Caki2 (cell line): ENCODE measurements at regions not wholly inside any gene's neighbourhood (a gene's known extent, or its start where the extent isn't known, plus 50 kb on each side); places are given as distances from the start of the nearest gene placed in this dataset.

Experiments used
- DNase-seq: peaks from one replicate; pipeline ENCODE4 v3.0.0-alpha.2; 2015; ENCODE audit warnings: low read depth
- in situ Hi-C: cut with HindIII; loops from 2 replicates; pipeline ENCODE4 v1.10.0; 2016; ENCODE audit warnings: low sequenced_read_pairs, low pct_unique_long_range_greater_than_20kb, mixed read lengths

- no peak for DNase-seq
- in situ Hi-C loops, result no loop called here
Measured at GRCh38 chr5:141780240-141780951, 97.8 kb downstream of the PCDH1 start.

DNA sequence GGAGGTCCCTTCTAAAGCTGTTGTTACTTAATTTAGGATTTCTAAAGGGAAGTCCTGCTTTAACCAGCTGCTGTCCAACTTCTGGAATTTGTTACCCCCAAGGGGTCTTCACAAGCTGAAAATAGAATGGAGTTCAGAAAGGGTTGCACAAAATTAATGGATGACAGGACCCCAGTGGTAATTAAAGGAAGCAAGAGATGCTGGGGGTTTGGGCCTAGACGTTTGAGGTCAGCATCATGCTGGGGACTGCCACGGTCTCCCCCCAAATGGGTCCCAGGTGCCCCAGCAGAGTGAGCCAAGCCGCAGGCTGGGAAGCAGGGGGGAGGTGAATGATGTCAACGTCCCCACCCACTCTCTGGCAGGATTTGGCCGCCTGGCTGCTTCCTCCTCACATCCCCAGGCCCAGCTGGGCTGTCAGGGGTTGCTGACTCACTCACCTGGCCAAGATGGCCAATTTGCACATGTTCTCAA, 97.5 kb upstream of the ARAP3 start:
- in situ Hi-C loops, result no loop called here
- DNase-seq, result peak; percentile 65

DNA sequence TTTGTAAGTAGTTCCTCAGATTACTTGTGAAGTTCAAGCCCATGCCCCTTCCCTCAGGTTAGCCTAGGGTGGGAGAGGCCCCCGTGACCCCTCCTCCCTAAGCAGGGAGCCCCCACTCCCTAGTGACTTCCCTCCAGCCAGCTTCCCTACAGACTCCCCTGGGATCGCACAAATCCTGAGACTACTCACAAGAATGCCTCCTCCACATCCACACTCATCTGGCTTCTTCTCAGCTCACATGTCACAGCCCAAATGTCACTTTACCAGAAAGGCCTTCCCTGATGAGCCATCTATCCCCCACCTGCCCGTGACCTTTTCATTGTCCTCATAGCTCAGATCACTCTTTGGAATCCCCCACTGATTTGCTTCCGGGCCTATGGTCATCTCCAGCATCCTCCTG, 96.7 kb upstream of the ARAP3 start:
- DNase-seq, result no peak
- in situ Hi-C loops, result no loop called here

GRCh38 chr5:141778206-141778605, 96.2 kb upstream of the ARAP3 start:
- DNase-seq, result peak; percentile 91
- in situ Hi-C loops, result no loop called here

GRCh38 chr5:141777711-141778110, 95.7 kb upstream of the ARAP3 start:
- in situ Hi-C loops, result no loop called here
- no peak for DNase-seq

DNA sequence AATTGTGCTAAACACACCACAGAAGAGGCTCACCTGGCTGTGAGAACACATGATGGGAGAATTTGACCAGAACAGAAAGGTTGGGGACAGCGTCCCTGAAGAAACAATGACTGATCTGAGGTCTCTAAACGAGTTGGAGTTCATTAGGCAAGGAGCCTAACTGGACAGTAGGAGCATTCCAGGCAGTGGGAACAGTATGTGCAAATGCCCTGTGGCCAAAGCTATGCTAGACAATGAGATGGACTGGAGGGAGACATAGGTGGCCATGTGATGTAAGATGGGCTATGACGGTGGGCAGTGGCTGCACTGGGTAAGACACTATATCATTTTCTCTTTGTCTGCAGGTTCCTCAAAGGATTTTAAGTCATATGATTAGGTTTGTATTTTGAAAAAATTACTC, 95.1 kb upstream of the ARAP3 start:
- in situ Hi-C loops, result no loop called here
- DNase-seq, result no peak

DNA sequence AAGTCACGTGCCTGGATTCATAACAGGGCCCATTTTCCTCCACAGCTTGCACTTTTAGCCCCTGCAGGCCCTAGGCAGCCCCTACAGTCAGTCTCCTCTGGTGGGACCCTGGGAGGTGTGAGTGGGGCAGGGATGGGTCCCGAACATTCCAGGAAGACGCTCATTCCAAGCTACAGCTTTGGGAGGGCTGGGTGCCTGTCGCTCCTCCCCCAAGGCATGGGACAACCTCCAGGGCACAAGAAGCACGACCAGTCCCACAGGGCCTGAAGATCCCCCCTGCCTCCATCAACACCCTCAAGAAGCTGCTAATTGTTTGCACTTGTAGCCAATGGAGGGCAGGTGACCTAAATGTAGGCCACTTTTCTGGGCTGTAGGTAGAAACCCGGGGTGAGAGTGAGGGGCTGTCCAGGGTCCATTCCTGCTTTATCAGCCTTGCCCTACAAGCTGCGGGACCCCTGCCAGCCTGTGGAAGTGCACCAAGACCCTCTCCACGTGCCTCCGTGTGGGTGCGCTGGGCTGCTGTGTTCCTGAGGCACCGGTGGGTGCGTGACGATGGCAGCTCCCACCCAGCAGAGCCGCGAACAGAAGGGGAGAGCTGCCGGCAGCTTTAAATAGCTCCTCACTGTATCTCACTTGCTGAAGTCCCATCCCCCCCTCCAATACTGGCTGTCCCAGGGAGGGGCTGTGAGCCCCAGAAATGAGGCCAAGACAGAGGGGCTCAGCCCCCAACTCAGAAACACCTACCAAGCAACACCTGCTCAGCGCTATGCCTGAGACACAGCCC, 91.9 kb upstream of the ARAP3 start:
- no peak for DNase-seq
- in situ Hi-C loops, result no loop called here

DNA sequence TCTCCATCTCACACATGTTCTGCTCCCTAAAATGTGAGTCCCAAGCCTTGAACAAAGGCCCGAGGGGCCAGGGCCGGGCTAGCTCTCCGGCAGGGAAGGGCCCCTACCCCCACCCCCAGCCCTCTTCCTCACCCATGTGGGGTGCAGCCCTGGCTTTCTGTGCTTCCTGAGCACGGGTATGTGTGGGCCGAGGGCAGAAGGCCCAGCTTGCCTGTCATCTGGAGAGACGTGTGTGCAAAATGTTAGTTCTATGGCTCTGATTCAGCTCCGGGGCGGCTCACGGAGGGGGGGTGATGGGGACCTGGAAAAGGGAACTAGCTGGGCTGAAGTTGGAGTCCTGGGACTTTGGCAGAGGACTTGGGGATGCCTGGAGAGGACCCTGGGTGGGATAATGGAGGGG, 90.3 kb upstream of the ARAP3 start:
- no peak for DNase-seq
- in situ Hi-C loops, result no loop called here

GRCh38 chr5:141771562-141771961, 89.5 kb upstream of the ARAP3 start:
- no peak for DNase-seq
- in situ Hi-C loops, result no loop called here

DNA sequence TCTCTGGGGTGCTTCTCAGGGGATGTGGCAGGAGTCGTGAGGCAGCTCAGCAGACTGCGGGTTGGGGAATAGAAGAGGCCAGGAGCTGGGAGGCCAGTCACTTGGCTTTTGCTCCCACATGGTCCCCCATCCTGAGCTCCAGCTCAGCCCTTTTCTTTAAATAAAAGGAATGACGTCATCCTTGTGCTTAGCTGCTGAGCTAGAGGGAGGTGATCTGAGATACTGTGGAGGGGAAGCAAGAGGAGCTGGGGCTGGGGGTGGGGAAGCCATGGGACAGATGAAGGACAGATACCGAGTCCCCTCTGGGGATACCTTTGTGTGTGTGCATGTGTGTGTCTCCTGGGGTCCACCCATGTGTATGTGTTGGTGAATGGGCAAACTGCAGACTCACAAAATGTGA, 89.0 kb upstream of the ARAP3 start:
- no peak for DNase-seq
- in situ Hi-C loops, result no loop called here

- no peak for DNase-seq
- in situ Hi-C loops, result no loop called here
Measured at GRCh38 chr5:141769671-141770070, 87.6 kb upstream of the ARAP3 start.

DNA sequence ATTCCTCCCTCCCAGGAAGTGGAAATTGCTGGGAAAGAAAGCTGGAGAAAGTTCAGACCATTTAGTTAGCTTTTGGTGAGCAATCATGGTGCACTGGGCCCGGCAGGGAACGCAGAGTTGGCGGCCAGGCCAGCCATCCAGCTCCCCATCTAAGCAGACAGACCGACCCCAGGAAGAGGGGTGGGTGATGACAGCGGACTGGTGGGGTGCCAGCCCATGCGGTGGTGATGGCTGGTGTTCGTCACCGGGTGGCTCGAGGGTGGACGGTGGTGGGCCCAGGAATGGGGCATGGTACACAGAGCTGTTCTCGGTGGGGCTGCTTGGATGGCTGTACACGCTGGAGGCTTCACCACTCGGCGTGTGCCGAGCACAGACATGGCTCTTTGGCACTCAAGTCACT, 85.6 kb upstream of the ARAP3 start:
- in situ Hi-C loops, result no loop called here
- DNase-seq, result no peak

DNA sequence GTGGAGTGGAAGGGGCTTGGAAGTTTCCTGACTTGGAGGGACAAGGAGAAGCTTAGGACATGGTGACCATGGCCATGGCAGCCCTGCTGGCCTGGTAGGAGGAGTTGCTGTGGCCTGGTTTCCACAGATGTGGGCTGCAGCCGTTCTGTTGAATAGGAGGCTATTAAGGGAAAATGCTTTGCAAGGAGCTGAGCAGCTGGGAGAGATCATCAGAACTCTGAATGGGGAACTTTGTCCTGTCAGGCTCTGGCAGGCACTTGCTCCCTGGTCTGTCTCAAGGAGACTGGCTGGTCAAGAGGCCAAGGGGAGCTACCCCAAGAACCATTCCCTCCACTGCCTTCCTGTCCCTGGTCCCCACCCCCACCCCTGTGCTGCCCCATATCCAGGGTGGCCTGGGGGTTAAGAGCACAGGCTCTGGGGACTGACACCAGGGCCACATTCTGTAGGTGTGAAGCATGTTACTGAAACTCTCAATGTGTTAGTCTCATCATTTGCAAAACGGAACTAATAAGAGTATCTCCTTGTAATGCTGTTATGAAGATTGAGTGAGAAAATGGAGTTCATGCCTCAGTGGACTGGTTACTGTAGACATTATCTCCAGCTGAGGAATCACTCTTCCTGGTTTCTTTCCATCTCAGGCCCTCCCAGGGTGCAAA, 84.0 kb upstream of the ARAP3 start:
- in situ Hi-C loops, result no loop called here
- DNase-seq, result no peak

- no peak for DNase-seq
- in situ Hi-C loops, result no loop called here
Measured at GRCh38 chr5:141763541-141763940, 81.5 kb upstream of the ARAP3 start.

DNA sequence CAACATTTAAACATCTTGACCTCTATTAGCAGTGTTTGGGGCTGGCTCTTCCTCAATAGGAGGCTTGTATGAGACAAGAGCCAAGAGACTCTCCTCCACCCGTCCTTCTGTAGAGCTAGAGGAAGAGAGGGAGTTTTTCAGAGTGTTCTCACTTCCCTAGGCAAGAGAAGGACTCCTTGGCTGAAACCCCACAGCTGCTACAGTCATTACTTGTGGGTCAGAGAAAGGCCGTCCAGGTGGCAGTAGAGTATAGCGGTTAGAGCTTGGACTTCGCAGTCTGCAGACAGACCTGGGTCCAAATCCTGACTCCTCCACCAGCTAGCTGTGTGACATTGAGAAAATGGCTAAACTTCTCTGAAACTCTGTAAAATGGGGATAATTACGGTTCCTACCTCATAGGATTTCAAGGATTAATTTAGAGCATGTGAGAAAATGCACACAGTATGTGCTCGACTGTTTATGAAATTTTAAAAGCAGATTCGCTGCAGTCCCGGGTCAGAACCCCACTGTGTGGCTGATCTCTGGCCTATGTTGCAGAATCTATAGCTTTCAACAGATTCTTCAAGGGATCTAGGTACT, 80.8 kb upstream of the ARAP3 start:
- no peak for DNase-seq
- in situ Hi-C loops, result no loop called here

DNA sequence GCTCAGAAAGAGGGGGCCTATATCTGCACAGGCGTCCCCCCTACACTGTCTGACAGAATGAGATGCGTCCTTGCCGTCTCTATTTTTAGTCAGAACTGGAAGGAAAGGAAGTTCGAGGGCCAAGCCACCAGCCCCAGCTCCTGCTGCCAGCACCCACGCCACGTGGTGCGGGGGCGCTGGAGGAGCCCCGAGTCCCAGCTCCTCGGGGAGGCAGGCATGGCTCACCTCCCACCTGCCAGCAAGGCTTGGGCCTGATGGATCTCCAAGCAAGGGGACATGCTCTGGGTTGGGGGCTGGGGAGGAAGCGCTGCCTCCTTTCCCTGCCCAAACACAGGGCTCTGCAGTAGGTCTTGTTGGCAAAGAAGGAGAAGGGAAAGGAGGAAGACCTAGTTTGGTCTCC, 80.3 kb upstream of the ARAP3 start:
- no peak for DNase-seq
- in situ Hi-C loops, result no loop called here

- no peak for DNase-seq
- in situ Hi-C loops, result no loop called here
Measured at GRCh38 chr5:141760753-141761152, 78.7 kb upstream of the ARAP3 start.

DNA sequence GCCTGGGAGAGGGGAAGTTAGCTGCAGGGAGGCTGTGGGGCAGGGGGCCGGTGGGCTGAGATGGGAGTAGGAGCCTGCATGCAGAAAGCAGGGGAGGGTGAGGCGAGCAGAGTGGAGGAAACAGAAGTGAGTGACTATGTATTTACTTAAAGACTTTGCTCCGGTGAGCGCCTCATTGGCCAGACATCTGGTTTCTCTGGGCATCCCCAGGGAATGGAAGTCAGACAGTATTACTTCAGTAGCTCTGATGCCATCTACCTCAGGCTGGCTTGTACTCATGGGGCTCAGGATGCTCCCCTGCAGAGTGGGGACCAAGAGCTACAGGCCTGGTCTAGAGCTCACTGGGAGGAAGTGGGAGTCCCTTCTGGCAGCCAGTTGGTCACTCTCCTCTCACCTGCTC, 78.2 kb upstream of the ARAP3 start:
- DNase-seq, result no peak
- in situ Hi-C loops, result no loop called here
